GM18907 (cell line): ENCODE measurements at regions not wholly inside any gene's neighbourhood (a gene's known extent, or its start where the extent isn't known, plus 50 kb on each side); places are given as distances from the start of the nearest gene placed in this dataset.
"Not testable (repeated sequence)": the region's sequence is repeated elsewhere in the genome, so short reads cannot be mapped to it uniquely, and the experiment has no call there.

Experiments used
- ATAC-seq: cut with Tn5 transposase; IDR thresholded peaks from one replicate; pipeline ENCODE4 v1.9.1; 2021; ENCODE audit warnings: mild to moderate bottlenecking, moderate library complexity; ENCODE audit not compliant: unreplicated experiment

- no peak for ATAC-seq
Measured at GRCh38 chr3:94568041-94568440, 505.2 kb downstream of the NSUN3 start.

GRCh38 chr3:94573337-94573736 lies 510.5 kb downstream of the NSUN3 start:
- ATAC-seq = no peak

GRCh38 chr3:94587291-94587690 lies 524.4 kb downstream of the NSUN3 start:
- ATAC-seq = no peak

- ATAC-seq = no peak
Measured at GRCh38 chr3:94593526-94594150, 530.8 kb downstream of the NSUN3 start.

- no peak for ATAC-seq
Measured at GRCh38 chr3:94596141-94596540, 533.3 kb downstream of the NSUN3 start.

GRCh38 chr3:94596887-94597566 lies 534.2 kb downstream of the NSUN3 start:
- ATAC-seq = no peak

GRCh38 chr3:94607778-94608177 lies 544.9 kb downstream of the NSUN3 start:
- no peak for ATAC-seq

- ATAC-seq = no peak
Measured at GRCh38 chr3:94609908-94610307, 547.0 kb downstream of the NSUN3 start.

GRCh38 chr3:94611596-94611995 lies 548.7 kb downstream of the NSUN3 start:
- ATAC-seq = no peak

GRCh38 chr3:94612631-94613030 lies 549.8 kb downstream of the NSUN3 start:
- ATAC-seq = no peak

- no peak for ATAC-seq
Measured at GRCh38 chr3:94614192-94614591, 551.3 kb downstream of the NSUN3 start.

GRCh38 chr3:94615275-94616065 lies 552.6 kb downstream of the NSUN3 start:
- no peak for ATAC-seq

GRCh38 chr3:94616833-94617232 lies 554.0 kb downstream of the NSUN3 start:
- ATAC-seq = no peak

GRCh38 chr3:94617312-94617711 lies 554.5 kb downstream of the NSUN3 start:
- no peak for ATAC-seq

- no peak for ATAC-seq
Measured at GRCh38 chr3:94619643-94620042, 556.8 kb downstream of the NSUN3 start.

GRCh38 chr3:94626573-94626972 lies 563.7 kb downstream of the NSUN3 start:
- ATAC-seq = no peak

- ATAC-seq = no peak
Measured at GRCh38 chr3:94627689-94628088, 564.8 kb downstream of the NSUN3 start.

GRCh38 chr3:94643400-94643799 lies 580.5 kb downstream of the NSUN3 start:
- ATAC-seq = no peak

- no peak for ATAC-seq
Measured at GRCh38 chr3:94645790-94646189, 582.9 kb downstream of the NSUN3 start.

- no peak for ATAC-seq
Measured at GRCh38 chr3:94647131-94647530, 584.3 kb downstream of the NSUN3 start.

- ATAC-seq = not testable (repeated sequence)
Measured at GRCh38 chr3:94648270-94649180, 585.7 kb downstream of the NSUN3 start.
